Peyer's patch (tissue), 4 donors: ENCODE measurements at regions not wholly inside any gene's neighbourhood (a gene's known extent, or its start where the extent isn't known, plus 50 kb on each side); places are given as distances from the start of the nearest gene placed in this dataset.

Source experiments
- DNase-seq, 3 donors: peaks; one replicate each; pipeline ENCODE4 v3.0.0-alpha.2; 2017 to 2019
- H3K27ac ChIP-seq, 4 donors: fragments of 200-600 bp; sonication (generic); one replicate each; pipeline ENCODE4 v1.5.1; 2016 to 2019
- H3K27me3 ChIP-seq, 2 donors: fragments of 200-600 bp; sonication (generic); one replicate each; pipeline ENCODE4 v1.5.1; 2019
- H3K36me3 ChIP-seq, 3 donors: fragments of 200-600 bp; sonication (generic); one replicate each; pipeline ENCODE4 v1.5.1; 2016 to 2019
- H3K4me1 ChIP-seq, 4 donors: fragments of 200-600 bp; sonication (generic); one replicate each; pipeline ENCODE4 v1.5.1; 2016 to 2019
- H3K4me3 ChIP-seq, 4 donors: fragments of 200-600 bp; sonication (generic); 1 replicate in 3 of 4; 2 replicates in 1 of 4; pipeline ENCODE4 v1.5.1; 2016 to 2019; ENCODE audit warnings: mild to moderate bottlenecking in 1 of 4
- H3K9me3 ChIP-seq, 4 donors: fragments of 200-600 bp; sonication (generic); one replicate each; pipeline ENCODE4 v1.5.1; 2016 to 2019; ENCODE audit warnings: mild to moderate bottlenecking in 1 of 4
- CTCF ChIP-seq, 6 experiments: fragments of 450-650 bp in 4 of 6; fragments of 200-600 bp in 2 of 6; sonication (generic) in 1 of 6; IDR thresholded peaks; one replicate each; pipeline ENCODE4 v1.5.1; 2017 to 2019; ENCODE audit warnings: antibody characterized with exemption in 6 of 6, mild to moderate bottlenecking in 3 of 6, moderate library complexity in 1 of 6
- POLR2A ChIP-seq, 2 donors: fragments of 450-650 bp; IDR thresholded peaks; one replicate each; pipeline ENCODE4 v1.5.1; 2017; ENCODE audit warnings: antibody characterized with exemption in 2 of 2, mild to moderate bottlenecking in 2 of 2, moderate library complexity in 2 of 2

GRCh38 chrX:39616098-39616729 is 481.5 kb downstream of the BCOR start:
- Histone ChIP-seq H3K36me3 (no peaks in the 10 kb centered on the region), H3K4me1 (no peaks in the 10 kb centered on the region), H3K27ac (no peak overlapping the region), H3K27me3 (no peaks in the 10 kb centered on the region), H3K4me3 (no peak overlapping the region), H3K9me3 (no peaks in the 10 kb centered on the region)
- no peak for TF ChIP-seq CTCF (IDR thresholded peaks at IDR 0.05)
- no peak for TF ChIP-seq POLR2A (IDR thresholded peaks at IDR 0.05)
- DNase-seq: no peak

GRCh38 chrX:39616731-39617130 is 481.0 kb downstream of the BCOR start:
- H3K27ac ChIP-seq: no peak overlapping the region
- H3K4me1 ChIP-seq: no peaks in the 10 kb centered on the region
- no peaks in the 10 kb centered on the region for H3K9me3 ChIP-seq
- no peak overlapping the region for H3K4me3 ChIP-seq
- DNase-seq: no peak
- no peaks in the 10 kb centered on the region for H3K27me3 ChIP-seq
- H3K36me3 ChIP-seq: no peaks in the 10 kb centered on the region
- TF ChIP-seq POLR2A (IDR thresholded peaks at IDR 0.05) (no peak), CTCF (IDR thresholded peaks at IDR 0.05) (no peak)

- no peak for TF ChIP-seq POLR2A (IDR thresholded peaks at IDR 0.05)
- no peaks in the 10 kb centered on the region for H3K36me3 ChIP-seq
- H3K27ac ChIP-seq: no peak overlapping the region
- no peak for DNase-seq
- H3K4me3 ChIP-seq: no peak overlapping the region
- H3K9me3 ChIP-seq: no peaks in the 10 kb centered on the region
- no peaks in the 10 kb centered on the region for H3K27me3 ChIP-seq
- H3K4me1 ChIP-seq: no peaks in the 10 kb centered on the region
These were observed 479.6 kb downstream of the BCOR start for GRCh38 chrX:39618178-39618577.

GRCh38 chrX:39619182-39620009 is 478.4 kb downstream of the BCOR start:
- H3K36me3 ChIP-seq: no peaks in the 10 kb centered on the region
- no peak for DNase-seq
- TF ChIP-seq POLR2A (IDR thresholded peaks at IDR 0.05) (no peak), CTCF (IDR thresholded peaks at IDR 0.05) (no peak)

GRCh38 chrX:39624166-39624565 is 473.6 kb downstream of the BCOR start:
- H3K27ac ChIP-seq: no peak overlapping the region
- no peak overlapping the region for H3K4me3 ChIP-seq
- H3K4me1 ChIP-seq: no peaks in the 10 kb centered on the region
- DNase-seq: no peak
- H3K9me3 ChIP-seq: no peaks in the 10 kb centered on the region
- H3K36me3 ChIP-seq: no peaks in the 10 kb centered on the region
- H3K27me3 ChIP-seq: no peaks in the 10 kb centered on the region
- TF ChIP-seq POLR2A (IDR thresholded peaks at IDR 0.05) (no peak), CTCF (IDR thresholded peaks at IDR 0.05) (no peak)

More at GRCh38 chrX:39619182-39620009, 478.4 kb downstream of the BCOR start:
- Histone ChIP-seq H3K9me3 (no peaks in the 10 kb centered on the region), H3K4me1 (no peaks in the 10 kb centered on the region), H3K4me3 (no peak overlapping the region), H3K27me3 (no peaks in the 10 kb centered on the region), H3K27ac (no peak overlapping the region)

GRCh38 chrX:39625810-39626209 is 471.9 kb downstream of the BCOR start:
- DNase-seq: no peak
- no peak overlapping the region for H3K27ac ChIP-seq
- H3K9me3 ChIP-seq: no peaks in the 10 kb centered on the region
- H3K4me3 ChIP-seq: no peak overlapping the region
- no peaks in the 10 kb centered on the region for H3K36me3 ChIP-seq
- H3K27me3 ChIP-seq: no peaks in the 10 kb centered on the region
- TF ChIP-seq CTCF (IDR thresholded peaks at IDR 0.05): no peak
- TF ChIP-seq POLR2A (IDR thresholded peaks at IDR 0.05): no peak
- no peaks in the 10 kb centered on the region for H3K4me1 ChIP-seq
